HCT116 (cell line): ENCODE measurements at regions not wholly inside any gene's neighbourhood (a gene's known extent, or its start where the extent isn't known, plus 50 kb on each side); places are given as distances from the start of the nearest gene placed in this dataset.

Source experiments
- ATAC-seq: fragments of 200-7000 bp; cut with Tn5 transposase; 2 replicates; pipeline ENCODE4 v1.9.1; 2020; ENCODE audit warnings: mild to moderate bottlenecking, moderate library complexity
- BruUV-seq: library from RNA; stranded (reverse); fragments of 400-500 nt; replicated peaks from 2 replicates; lab custom pipeline; 2021; lab: Mats Ljungman, UMichigan
- CTCF ChIA-PET: fragments of 300-600 bp; sonication (Branson Sonifier 250); formaldehyde crosslinking; loops from one replicate; lab custom pipeline; 2021; ENCODE audit warnings: antibody characterized with exemption; lab: Charles Lee
- POLR2A ChIA-PET: fragments of 300-600, 350-600 bp; sonication (Branson Sonifier 250); formaldehyde crosslinking; loops from one replicate; lab custom pipeline; 2021; ENCODE audit warnings: antibody characterized with exemption; lab: Charles Lee
- RAD21 ChIA-PET, 2 experiments: fragments of 300-600 bp; sonication (Branson Sonifier 250); formaldehyde crosslinking; loops; one replicate each; lab custom pipeline; 2023; ENCODE audit warnings: low total read pairs in 2 of 2; ENCODE audit not compliant: uncharacterized antibody in 2 of 2, unreplicated experiment in 2 of 2, low non-redundant PET in 1 of 2; lab: Charles Lee
- DNase-seq: peaks from one replicate; pipeline ENCODE4 v3.0.0-alpha.2; 2010; ENCODE audit warnings: low read depth, low spot score
- H2AFZ ChIP-seq: fragments of 200-600 bp; shearing (Covaris generic), sonication (generic); 2 replicates; pipeline ENCODE4 v1.6.1; 2017; ENCODE audit warnings: low read depth, mixed run types, mixed read lengths, antibody characterized with exemption, low read length; ENCODE audit not compliant: poor library complexity, severe bottlenecking
- H3K27ac ChIP-seq: 2 replicates; pipeline ENCODE4 v1.5.1; 2012; ENCODE audit warnings: low read depth, low read length
- H3K27me3 ChIP-seq: fragments of 200-600 bp; sonication (generic); 2 replicates; pipeline ENCODE4 v1.6.1; 2016; ENCODE audit warnings: mixed run types, low read length, mixed read lengths; ENCODE audit not compliant: insufficient read depth
- H3K36me3 ChIP-seq, 2 experiments: fragments of 200-500 bp in 1 of 2; fragments of 200-600 bp in 1 of 2; sonication (Bioruptor generic) in 1 of 2; sonication (generic) in 1 of 2; 2 replicates each; pipeline versions ENCODE4 v1.5.1 to v1.6.1; 2014 to 2016; ENCODE audit warnings: low read length in 2 of 2, inconsistent platforms in 1 of 2, mixed read lengths in 1 of 2, mixed run types in 1 of 2; ENCODE audit not compliant: insufficient read depth in 2 of 2, control insufficient read depth in 1 of 2
- H3K4me1 ChIP-seq, 2 experiments: fragments of 200-600 bp in 1 of 2; sonication (generic) in 1 of 2; 2 replicates each; pipeline versions ENCODE4 v1.5.1 to v1.6.1; 2012 to 2017; ENCODE audit warnings: low read length in 2 of 2, inconsistent platforms in 1 of 2, mild to moderate bottlenecking in 1 of 2, mixed read lengths in 1 of 2, mixed run types in 1 of 2, moderate library complexity in 1 of 2; ENCODE audit not compliant: insufficient read depth in 2 of 2, control insufficient read depth in 1 of 2
- H3K4me2 ChIP-seq: fragments of 200-600 bp; sonication (generic); 2 replicates; pipeline ENCODE4 v1.6.1; 2017; ENCODE audit warnings: mixed run types, low read length, mixed read lengths
- H3K4me3 ChIP-seq, 2 experiments: fragments of 200-600 bp in 1 of 2; sonication (generic) in 1 of 2; replicated peaks in 1 of 2; 2 replicates each; pipeline ENCODE4 v1.5.1; 2011 to 2016; ENCODE audit warnings: low read length in 2 of 2, control low read depth in 1 of 2, low read depth in 1 of 2, mild to moderate bottlenecking in 1 of 2, mixed read lengths in 1 of 2, mixed run types in 1 of 2
- H3K79me2 ChIP-seq: fragments of 200-600 bp; sonication (generic); 2 replicates; pipeline ENCODE4 v1.6.1; 2017; ENCODE audit warnings: mild to moderate bottlenecking, mixed run types, low read length, moderate library complexity, mixed read lengths; ENCODE audit not compliant: insufficient read depth
- H3K9ac ChIP-seq: fragments of 200-600 bp; sonication (generic); 2 replicates; pipeline ENCODE4 v1.6.1; 2016; ENCODE audit warnings: low read length, mixed read lengths
- H3K9me2 ChIP-seq: fragments of 200-600 bp; sonication (generic), shearing (Covaris generic); 2 replicates; pipeline ENCODE4 v1.6.1; 2017; ENCODE audit warnings: mixed run types, mild to moderate bottlenecking, moderate library complexity; ENCODE audit not compliant: insufficient read depth
- H3K9me3 ChIP-seq, 2 experiments: fragments of 200-500 bp in 1 of 2; fragments of 200-600 bp in 1 of 2; sonication (Bioruptor generic) in 1 of 2; sonication (generic) in 1 of 2; 2 replicates each; pipeline ENCODE4 v1.6.1; 2014 to 2017; ENCODE audit warnings: low read length in 2 of 2, mixed read lengths in 2 of 2, inconsistent platforms in 1 of 2, low read depth in 1 of 2, mild to moderate bottlenecking in 1 of 2, mixed run types in 1 of 2, moderate library complexity in 1 of 2; ENCODE audit not compliant: control insufficient read depth in 1 of 2, insufficient read depth in 1 of 2
- H4K20me1 ChIP-seq: fragments of 200-600 bp; sonication (generic), shearing (Covaris generic); 2 replicates; pipeline ENCODE4 v1.6.1; 2017; ENCODE audit warnings: mixed run types, mild to moderate bottlenecking, moderate library complexity; ENCODE audit not compliant: insufficient read depth
- ATF3 ChIP-seq: IDR thresholded peaks from 2 replicates; pipeline ENCODE4 v1.6.1; 2012
- CEBPB ChIP-seq: IDR thresholded peaks from 2 replicates; pipeline ENCODE4 v1.6.1; 2012; ENCODE audit warnings: low read depth
- CTCF ChIP-seq, 3 experiments: fragments of 200-600 bp in 1 of 3; sonication (generic) in 1 of 3; IDR thresholded peaks in 2 of 3; conservative IDR thresholded peaks in 1 of 3; 2 replicates each; pipeline ENCODE4 v1.5.1; 2012 to 2017; ENCODE audit warnings: low read depth in 2 of 3, low read length in 2 of 3, antibody characterized with exemption in 1 of 3, borderline replicate concordance in 1 of 3, control low read depth in 1 of 3, mild to moderate bottlenecking in 1 of 3, mixed read lengths in 1 of 3, mixed run types in 1 of 3, moderate library complexity in 1 of 3; ENCODE audit not compliant: insufficient read depth in 1 of 3
- FOSL1 ChIP-seq: IDR thresholded peaks from 2 replicates; pipeline ENCODE4 v1.6.1; 2012; ENCODE audit warnings: low read depth
- JUND ChIP-seq: IDR thresholded peaks from 2 replicates; pipeline ENCODE4 v1.6.1; 2012
- MAX ChIP-seq: IDR thresholded peaks from 2 replicates; pipeline ENCODE4 v1.6.1; 2012
- POLR2A ChIP-seq: IDR thresholded peaks from 2 replicates; pipeline ENCODE4 v1.7.0; 2011; ENCODE audit warnings: borderline replicate concordance; ENCODE audit not compliant: insufficient read depth, insufficient read length; ENCODE audit errors: extremely low read depth
- RAD21 ChIP-seq: IDR thresholded peaks from 2 replicates; pipeline ENCODE4 v1.6.1; 2012; ENCODE audit warnings: low read depth, mild to moderate bottlenecking
- SP1 ChIP-seq: IDR thresholded peaks from 2 replicates; pipeline ENCODE4 v1.6.1; 2012; ENCODE audit warnings: low read depth
- SRF ChIP-seq: IDR thresholded peaks from 2 replicates; pipeline ENCODE4 v1.6.1; 2012; ENCODE audit warnings: low read depth
- ZBTB33 ChIP-seq: IDR thresholded peaks from 2 replicates; pipeline ENCODE4 v1.6.1; 2011; ENCODE audit warnings: mild to moderate bottlenecking, low read length, moderate library complexity; ENCODE audit not compliant: insufficient replicate concordance; ENCODE audit errors: extremely low read depth
- ZFX ChIP-seq: fragments of 450-650 bp; IDR thresholded peaks from 2 replicates; pipeline ENCODE4 v1.6.1; 2017
- intact Hi-C: fragments of 100-400 bp; cut with micrococcal nuclease; formaldehyde crosslinking; loops from 2 replicates; pipeline ENCODE4 v1.10.0; 2022

GRCh38 chr11:103534191-103534590 lies 425.0 kb downstream of the DYNC2H1 start:
- no peaks in the 10 kb centered on the region; the same call in 1 of the 2 replicates for H3K9me2 ChIP-seq
- TF ChIP-seq SP1, result no peak
- no peak for TF ChIP-seq MAX
- TF ChIP-seq RAD21, result no peak
- H2AFZ ChIP-seq, result no peak overlapping the region
- CTCF ChIA-PET, result no interaction called here
- no peaks in the 10 kb centered on the region for H4K20me1 ChIP-seq
- no TSS peak for BruUV-seq
- no peak overlapping the region for H3K9ac ChIP-seq
- H3K27me3 ChIP-seq, result no peaks in the 10 kb centered on the region
- POLR2A ChIA-PET, result no interaction called here
- no peaks in the 10 kb centered on the region for H3K9me3 ChIP-seq
- RAD21 ChIA-PET, result no interaction called here
- no peak for ATAC-seq
- H3K4me3 ChIP-seq, result no peak overlapping the region
- no peak overlapping the region for H3K27ac ChIP-seq
- H3K4me1 ChIP-seq, result peaks cover 0 to 11% of the 10 kb centered on the region in 2 experiments; a peak in 2 of 4 replicates
- DNase-seq, result no peak
- no peaks in the 10 kb centered on the region for H3K36me3 ChIP-seq
- no peak overlapping the region for H3K4me2 ChIP-seq
- intact Hi-C loops, result no loop called here
- H3K79me2 ChIP-seq, result no peaks in the 10 kb centered on the region

- RAD21 ChIA-PET, result no interaction called here
- TF ChIP-seq ZBTB33 (no peak), ATF3 (no peak), JUND (no peak), CTCF (IDR thresholded peaks at IDR 0.05 in 2 of 3, conservative IDR thresholded peaks at IDR 0.05 in 1 of 3; ENCODE audit: borderline replicate concordance in 1 of 3, insufficient read depth in 1 of 3, low read depth in 2 of 3, low read length in 2 of 3) (no peak), SRF (no peak), CEBPB (no peak), POLR2A (no peak), ZFX (no peak), FOSL1 (no peak), RAD21 (no peak)
- Histone ChIP-seq H3K4me3 (no peak overlapping the region), H3K79me2 (no peaks in the 10 kb centered on the region), H3K4me1 (peaks cover 0 to 6% of the 10 kb centered on the region in 2 experiments; a peak in 1 of 4 replicates), H3K9me2 (no peaks in the 10 kb centered on the region; the same call in 1 of the 2 replicates), H3K27me3 (no peaks in the 10 kb centered on the region), H3K4me2 (no peak overlapping the region), H3K9ac (no peak overlapping the region), H3K36me3 (no peaks in the 10 kb centered on the region), H2AFZ (no peak overlapping the region), H3K9me3 (no peaks in the 10 kb centered on the region), H4K20me1 (no peaks in the 10 kb centered on the region), H3K27ac (no peak overlapping the region)
- POLR2A ChIA-PET, result no interaction called here
- no TSS peak for BruUV-seq
- CTCF ChIA-PET, result interaction anchor here (1.7 kb wide), 1 partner anchor 11 kb away, joined by 7 read pairs; no protein-coding TSS in a partner anchor
- ATAC-seq, result no peak
- intact Hi-C loops, result no loop called here
- DNase-seq, result no peak
These were observed 425.7 kb downstream of the DYNC2H1 start for GRCh38 chr11:103534959-103535358.
